ENCODE measurements at regions not wholly inside any gene's neighbourhood (a gene's known extent, or its start where the extent isn't known, plus 50 kb on each side); places are given as distances from the start of the nearest gene placed in this dataset.

DNA sequence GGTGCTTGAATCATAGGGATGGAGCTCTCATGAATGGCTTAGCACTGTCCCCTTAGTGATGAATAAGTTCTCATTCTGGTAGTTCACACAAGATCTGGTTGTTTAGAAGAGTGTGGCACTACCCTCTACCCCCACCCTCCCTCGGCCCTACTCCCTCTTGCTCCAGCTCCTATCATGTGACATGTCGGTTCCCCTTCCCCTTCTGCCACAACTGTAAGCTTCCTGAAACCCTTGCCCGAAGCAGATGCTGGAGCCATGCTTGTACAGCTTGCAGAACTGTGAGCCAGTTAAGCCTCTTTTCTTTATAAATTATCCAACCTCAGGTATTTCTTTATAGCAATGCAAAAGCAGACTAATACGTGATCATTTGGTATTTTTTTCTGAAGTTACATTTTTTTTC is 1012.6 kb downstream of the BCL11A start:
- Histone ChIP-seq H2BK5ac (ENCODE audit: low read length) (no peak overlapping the region), H2AK5ac (ENCODE audit: low read length) (no peak overlapping the region), H2BK15ac (replicated peaks; ENCODE audit: low read depth) (no peak overlapping the region), H3K27me3 (ENCODE audit: insufficient read depth, low read length, poor library complexity) (no peaks in the 10 kb centered on the region), H3K79me1 (ENCODE audit: low read length) (no peaks in the 10 kb centered on the region), H3K18ac (ENCODE audit: low read length) (no peak overlapping the region), H4K8ac (ENCODE audit: low read depth, low read length) (no peak overlapping the region), H3K56ac (ENCODE audit: low read length) (no peak overlapping the region), H3K36me3 (ENCODE audit: control insufficient read depth, insufficient read depth, low read length) (no peaks in the 10 kb centered on the region), H3K27ac (ENCODE audit: low read depth, low read length) (no peak overlapping the region), H3K9ac (ENCODE audit: low read length) (no peak overlapping the region), H3K4me1 (ENCODE audit: control insufficient read depth, low read depth, low read length) (no peaks in the 10 kb centered on the region), H3K4ac (ENCODE audit: low read depth, low read length) (no peak overlapping the region), H4K5ac (ENCODE audit: low read length) (no peak overlapping the region), H3K4me3 (ENCODE audit: low read length) (no peak overlapping the region), H3K79me2 (ENCODE audit: control insufficient read depth, insufficient read depth, low read length) (no peaks in the 10 kb centered on the region), H3K23ac (ENCODE audit: low read length) (no peak overlapping the region), H2BK120ac (ENCODE audit: low read depth, low read length) (no peak overlapping the region), H3K4me2 (ENCODE audit: low read length) (no peak overlapping the region)
- no CpG with 5 or more reads among the region's 4 CpGs for WGBS (ENCODE audit: extremely low coverage, insufficient coverage, low lambda C conversion rate)
- DNase-seq = no peak

GRCh38 chr2:59538398-59538911 is 1015.0 kb downstream of the BCL11A start:
- Histone ChIP-seq H3K27me3 (ENCODE audit: insufficient read depth, low read length, poor library complexity) (no peaks in the 10 kb centered on the region), H3K18ac (ENCODE audit: low read length) (no peak overlapping the region), H3K4me3 (ENCODE audit: low read length) (no peak overlapping the region), H2BK5ac (ENCODE audit: low read length) (no peak overlapping the region), H3K79me1 (ENCODE audit: low read length) (no peaks in the 10 kb centered on the region), H2AK5ac (ENCODE audit: low read length) (no peak overlapping the region), H3K4me1 (ENCODE audit: control insufficient read depth, low read depth, low read length) (no peaks in the 10 kb centered on the region), H3K56ac (ENCODE audit: low read length) (no peak overlapping the region), H2BK15ac (replicated peaks; ENCODE audit: low read depth) (no peak overlapping the region), H3K9ac (ENCODE audit: low read length) (no peak overlapping the region), H3K79me2 (ENCODE audit: control insufficient read depth, insufficient read depth, low read length) (no peaks in the 10 kb centered on the region), H4K5ac (ENCODE audit: low read length) (no peak overlapping the region), H3K23ac (ENCODE audit: low read length) (no peak overlapping the region), H4K8ac (ENCODE audit: low read depth, low read length) (no peak overlapping the region), H3K36me3 (ENCODE audit: control insufficient read depth, insufficient read depth, low read length) (no peaks in the 10 kb centered on the region), H3K4ac (ENCODE audit: low read depth, low read length) (no peak overlapping the region), H3K4me2 (ENCODE audit: low read length) (no peak overlapping the region), H2BK120ac (ENCODE audit: low read depth, low read length) (no peak overlapping the region), H3K27ac (ENCODE audit: low read depth, low read length) (no peak overlapping the region)
- no peak for DNase-seq
- no CpG with 5 or more reads among the region's 2 CpGs for WGBS (ENCODE audit: extremely low coverage, insufficient coverage, low lambda C conversion rate)

DNA sequence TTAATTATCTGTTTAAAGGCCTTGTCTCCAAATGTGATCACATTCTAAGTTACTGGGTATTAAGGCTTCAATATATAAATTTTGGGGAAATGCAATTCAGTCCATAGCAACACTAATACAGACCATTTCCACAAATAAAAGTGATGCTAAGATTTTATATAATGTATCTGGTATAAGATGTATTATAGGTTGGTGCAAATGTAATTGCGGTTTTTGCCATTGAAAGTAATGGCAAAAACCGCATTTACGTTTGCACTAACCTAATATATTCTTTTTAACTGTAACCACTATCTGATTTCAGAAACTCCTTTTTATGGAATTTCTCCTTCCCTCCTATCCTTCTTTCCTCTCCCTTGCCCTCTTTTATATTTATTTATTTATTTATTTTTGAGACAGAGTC is 1020.6 kb downstream of the BCL11A start:
- Histone ChIP-seq H2AK5ac (ENCODE audit: low read length) (no peak overlapping the region), H2BK120ac (ENCODE audit: low read depth, low read length) (no peak overlapping the region), H4K8ac (ENCODE audit: low read depth, low read length) (no peak overlapping the region), H2BK5ac (ENCODE audit: low read length) (no peak overlapping the region), H3K36me3 (ENCODE audit: control insufficient read depth, insufficient read depth, low read length) (no peaks in the 10 kb centered on the region), H3K4me2 (ENCODE audit: low read length) (no peak overlapping the region), H3K4me1 (ENCODE audit: control insufficient read depth, low read depth, low read length) (no peaks in the 10 kb centered on the region), H3K9ac (ENCODE audit: low read length) (no peak overlapping the region), H3K18ac (ENCODE audit: low read length) (no peak overlapping the region), H3K56ac (ENCODE audit: low read length) (no peak overlapping the region), H2BK15ac (replicated peaks; ENCODE audit: low read depth) (no peak overlapping the region), H3K27me3 (ENCODE audit: insufficient read depth, low read length, poor library complexity) (no peaks in the 10 kb centered on the region), H3K79me1 (ENCODE audit: low read length) (no peaks in the 10 kb centered on the region), H3K4me3 (ENCODE audit: low read length) (no peak overlapping the region), H4K5ac (ENCODE audit: low read length) (no peak overlapping the region), H3K79me2 (ENCODE audit: control insufficient read depth, insufficient read depth, low read length) (no peaks in the 10 kb centered on the region), H3K27ac (ENCODE audit: low read depth, low read length) (no peak overlapping the region), H3K23ac (ENCODE audit: low read length) (no peak overlapping the region), H3K4ac (ENCODE audit: low read depth, low read length) (no peak overlapping the region)
- WGBS (ENCODE audit: extremely low coverage, insufficient coverage, low lambda C conversion rate) = no CpG with 5 or more reads among the region's 3 CpGs
- DNase-seq = no peak

- no peak overlapping the region for H4K8ac ChIP-seq (ENCODE audit: low read depth, low read length)
- no peak overlapping the region for H2BK5ac ChIP-seq (ENCODE audit: low read length)
- H3K27me3 ChIP-seq (ENCODE audit: insufficient read depth, low read length, poor library complexity) = no peaks in the 10 kb centered on the region
- H3K79me1 ChIP-seq (ENCODE audit: low read length) = no peaks in the 10 kb centered on the region
- no peak overlapping the region for H4K5ac ChIP-seq (ENCODE audit: low read length)
- H3K4me1 ChIP-seq (ENCODE audit: control insufficient read depth, low read depth, low read length) = no peaks in the 10 kb centered on the region
- no peaks in the 10 kb centered on the region for H3K36me3 ChIP-seq (ENCODE audit: control insufficient read depth, insufficient read depth, low read length)
- no peak overlapping the region for H2BK15ac ChIP-seq (replicated peaks; ENCODE audit: low read depth)
- H2AK5ac ChIP-seq (ENCODE audit: low read length) = no peak overlapping the region
- no peak overlapping the region for H2BK120ac ChIP-seq (ENCODE audit: low read depth, low read length)
- no peaks in the 10 kb centered on the region for H3K79me2 ChIP-seq (ENCODE audit: control insufficient read depth, insufficient read depth, low read length)
- H3K18ac ChIP-seq (ENCODE audit: low read length) = no peak overlapping the region
- no peak overlapping the region for H3K56ac ChIP-seq (ENCODE audit: low read length)
- no peak overlapping the region for H3K4me2 ChIP-seq (ENCODE audit: low read length)
- no peak overlapping the region for H3K27ac ChIP-seq (ENCODE audit: low read depth, low read length)
- DNase-seq = no peak
- no peak overlapping the region for H3K9ac ChIP-seq (ENCODE audit: low read length)
- no peak overlapping the region for H3K4ac ChIP-seq (ENCODE audit: low read depth, low read length)
- no peak overlapping the region for H3K23ac ChIP-seq (ENCODE audit: low read length)
- WGBS (ENCODE audit: extremely low coverage, insufficient coverage, low lambda C conversion rate) = no CpG with 5 or more reads among the region's 1 CpG
- H3K4me3 ChIP-seq (ENCODE audit: low read length) = no peak overlapping the region
Measured at GRCh38 chr2:59530258-59530657, 1023.2 kb downstream of the BCL11A start.

- no peak overlapping the region for H3K23ac ChIP-seq (ENCODE audit: low read length)
- H2BK120ac ChIP-seq (ENCODE audit: low read depth, low read length) = no peak overlapping the region
- H3K27ac ChIP-seq (ENCODE audit: low read depth, low read length) = no peak overlapping the region
- H2AK5ac ChIP-seq (ENCODE audit: low read length) = no peak overlapping the region
- H2BK15ac ChIP-seq (replicated peaks; ENCODE audit: low read depth) = no peak overlapping the region
- H3K4ac ChIP-seq (ENCODE audit: low read depth, low read length) = no peak overlapping the region
- H3K4me1 ChIP-seq (ENCODE audit: control insufficient read depth, low read depth, low read length) = no peaks in the 10 kb centered on the region
- no peaks in the 10 kb centered on the region for H3K27me3 ChIP-seq (ENCODE audit: insufficient read depth, low read length, poor library complexity)
- WGBS (ENCODE audit: extremely low coverage, insufficient coverage, low lambda C conversion rate) = no CpG with 5 or more reads among the region's 7 CpGs
- no peak overlapping the region for H3K9ac ChIP-seq (ENCODE audit: low read length)
- DNase-seq = no peak
- no peaks in the 10 kb centered on the region for H3K79me1 ChIP-seq (ENCODE audit: low read length)
- H3K18ac ChIP-seq (ENCODE audit: low read length) = no peak overlapping the region
- no peaks in the 10 kb centered on the region for H3K36me3 ChIP-seq (ENCODE audit: control insufficient read depth, insufficient read depth, low read length)
- no peak overlapping the region for H2BK5ac ChIP-seq (ENCODE audit: low read length)
- H4K5ac ChIP-seq (ENCODE audit: low read length) = no peak overlapping the region
- no peaks in the 10 kb centered on the region for H3K79me2 ChIP-seq (ENCODE audit: control insufficient read depth, insufficient read depth, low read length)
- no peak overlapping the region for H4K8ac ChIP-seq (ENCODE audit: low read depth, low read length)
- no peak overlapping the region for H3K4me2 ChIP-seq (ENCODE audit: low read length)
- no peak overlapping the region for H3K56ac ChIP-seq (ENCODE audit: low read length)
- no peak overlapping the region for H3K4me3 ChIP-seq (ENCODE audit: low read length)
Measured at GRCh38 chr2:59529726-59530125, 1023.7 kb downstream of the BCL11A start.

DNA sequence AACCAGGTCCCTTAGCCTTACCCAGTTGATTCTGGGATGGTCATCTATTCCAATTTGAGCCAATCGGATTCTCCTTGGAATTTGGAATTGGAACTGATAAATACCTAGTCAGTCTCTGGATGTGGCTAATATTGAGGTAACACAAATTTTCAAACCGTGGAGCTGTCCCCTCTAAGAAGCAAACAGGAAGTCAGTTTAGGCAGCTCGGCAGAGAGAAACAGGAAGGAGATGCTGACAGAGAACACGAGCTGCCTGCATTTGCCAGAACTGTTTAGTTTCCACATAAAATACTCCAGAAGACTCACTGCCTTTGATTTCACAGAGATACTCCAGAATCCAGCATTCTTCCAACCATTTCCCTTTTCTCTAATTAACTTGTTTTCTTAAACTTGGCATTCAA is 1024.9 kb downstream of the BCL11A start:
- no peak overlapping the region for H3K23ac ChIP-seq (ENCODE audit: low read length)
- no peak overlapping the region for H3K4ac ChIP-seq (ENCODE audit: low read depth, low read length)
- no peak overlapping the region for H2BK120ac ChIP-seq (ENCODE audit: low read depth, low read length)
- no peaks in the 10 kb centered on the region for H3K27me3 ChIP-seq (ENCODE audit: insufficient read depth, low read length, poor library complexity)
- no peak overlapping the region for H4K5ac ChIP-seq (ENCODE audit: low read length)
- no peak overlapping the region for H2AK5ac ChIP-seq (ENCODE audit: low read length)
- no peaks in the 10 kb centered on the region for H3K79me2 ChIP-seq (ENCODE audit: control insufficient read depth, insufficient read depth, low read length)
- no peak overlapping the region for H4K8ac ChIP-seq (ENCODE audit: low read depth, low read length)
- H2BK15ac ChIP-seq (replicated peaks; ENCODE audit: low read depth) = no peak overlapping the region
- H3K79me1 ChIP-seq (ENCODE audit: low read length) = no peaks in the 10 kb centered on the region
- H3K9ac ChIP-seq (ENCODE audit: low read length) = no peak overlapping the region
- no peak overlapping the region for H2BK5ac ChIP-seq (ENCODE audit: low read length)
- no peak overlapping the region for H3K56ac ChIP-seq (ENCODE audit: low read length)
- peak; percentile 1 for DNase-seq
- H3K27ac ChIP-seq (ENCODE audit: low read depth, low read length) = no peak overlapping the region
- H3K4me3 ChIP-seq (ENCODE audit: low read length) = no peak overlapping the region
- H3K4me2 ChIP-seq (ENCODE audit: low read length) = no peak overlapping the region
- no peaks in the 10 kb centered on the region for H3K36me3 ChIP-seq (ENCODE audit: control insufficient read depth, insufficient read depth, low read length)
- no peaks in the 10 kb centered on the region for H3K4me1 ChIP-seq (ENCODE audit: control insufficient read depth, low read depth, low read length)
- WGBS (ENCODE audit: extremely low coverage, insufficient coverage, low lambda C conversion rate) = no CpG with 5 or more reads among the region's 4 CpGs
- no peak overlapping the region for H3K18ac ChIP-seq (ENCODE audit: low read length)

Measured in mesendoderm (in vitro differentiated cells).